Muscle of leg (tissue), 3 donors: ENCODE measurements at regions not wholly inside any gene's neighbourhood (a gene's known extent, or its start where the extent isn't known, plus 50 kb on each side); places are given as distances from the start of the nearest gene placed in this dataset.
A peak's percentile ranks its signal among the peaks of the same experiment; 100 is the strongest.

Source experiments
- DNase-seq: peaks from one replicate; pipeline ENCODE4 v3.0.0; 2013
- H3K27ac ChIP-seq: one replicate; pipeline ENCODE4 v1.5.1; 2013; ENCODE audit warnings: mild to moderate bottlenecking, low read length, control low read depth
- H3K27me3 ChIP-seq: one replicate; pipeline ENCODE4 v1.6.1; 2013; ENCODE audit warnings: low read length; ENCODE audit not compliant: control insufficient read depth, insufficient read depth
- H3K36me3 ChIP-seq: one replicate; pipeline ENCODE4 v1.6.1; 2013; ENCODE audit warnings: low read length; ENCODE audit not compliant: control insufficient read depth, insufficient read depth
- H3K4me1 ChIP-seq: one replicate; pipeline ENCODE4 v1.6.1; 2013; ENCODE audit warnings: low read length; ENCODE audit not compliant: control insufficient read depth, insufficient read depth
- H3K4me3 ChIP-seq: one replicate; pipeline ENCODE4 v1.5.1; 2013; ENCODE audit warnings: low read length, control low read depth
- H3K9me3 ChIP-seq: replicated peaks from 2 replicates; pipeline ENCODE4 v1.6.1; 2013; ENCODE audit warnings: low read depth, low read length; ENCODE audit not compliant: control insufficient read depth
- WGBS: methylation state at CpG from one replicate; pipeline ENCODE4 v1.1.5; 2013; ENCODE audit warnings: missing lambda C conversion rate; ENCODE audit not compliant: insufficient coverage; 5-methylcytosine and 5-hydroxymethylcytosine counted together

- DNase-seq: no peak
- Histone ChIP-seq H3K9me3 (no peaks in the 10 kb centered on the region), H3K4me1 (no peaks in the 10 kb centered on the region), H3K4me3 (no peak overlapping the region), H3K27me3 (peaks cover 3% of the 10 kb centered on the region), H3K27ac (no peak overlapping the region), H3K36me3 (no peaks in the 10 kb centered on the region)
- WGBS: no CpG with 5 or more reads among the region's 1 CpG
Measured at GRCh38 chr2:175439416-175439815, 257.9 kb upstream of the ATP5MC3 start.

- DNase-seq: no peak
- H3K27ac ChIP-seq: no peak overlapping the region
- H3K36me3 ChIP-seq: no peaks in the 10 kb centered on the region
- no peaks in the 10 kb centered on the region for H3K4me1 ChIP-seq
- no peak overlapping the region for H3K4me3 ChIP-seq
- H3K27me3 ChIP-seq: peaks cover 3% of the 10 kb centered on the region
- H3K9me3 ChIP-seq: no peaks in the 10 kb centered on the region
Measured at GRCh38 chr2:175437167-175437566, 255.7 kb upstream of the ATP5MC3 start.

GRCh38 chr2:175436076-175436475 lies 254.6 kb upstream of the ATP5MC3 start:
- Histone ChIP-seq H3K36me3 (no peaks in the 10 kb centered on the region), H3K4me1 (no peaks in the 10 kb centered on the region), H3K27me3 (no peaks in the 10 kb centered on the region), H3K9me3 (no peaks in the 10 kb centered on the region), H3K4me3 (no peak overlapping the region), H3K27ac (no peak overlapping the region)
- no CpG with 5 or more reads among the region's 2 CpGs for WGBS
- no peak for DNase-seq

GRCh38 chr2:175435012-175435411 lies 253.5 kb upstream of the ATP5MC3 start:
- Histone ChIP-seq H3K4me3 (no peak overlapping the region), H3K27me3 (no peaks in the 10 kb centered on the region), H3K27ac (no peak overlapping the region), H3K4me1 (no peaks in the 10 kb centered on the region), H3K36me3 (no peaks in the 10 kb centered on the region), H3K9me3 (no peaks in the 10 kb centered on the region)
- no CpG with 5 or more reads among the region's 1 CpG for WGBS
- no peak for DNase-seq

- whole genome bisulfite sequencing: no CpG with 5 or more reads among the region's 2 CpGs
- Histone ChIP-seq H3K4me1 (no peaks in the 10 kb centered on the region), H3K36me3 (no peaks in the 10 kb centered on the region), H3K27me3 (no peaks in the 10 kb centered on the region), H3K4me3 (no peak overlapping the region), H3K27ac (no peak overlapping the region), H3K9me3 (no peaks in the 10 kb centered on the region)
- DNase-seq: no peak
Measured at GRCh38 chr2:175432793-175433192, 251.3 kb upstream of the ATP5MC3 start.

GRCh38 chr2:175432021-175432420 lies 250.5 kb upstream of the ATP5MC3 start:
- Histone ChIP-seq H3K4me3 (no peak overlapping the region), H3K4me1 (no peaks in the 10 kb centered on the region), H3K36me3 (no peaks in the 10 kb centered on the region), H3K27ac (no peak overlapping the region), H3K9me3 (no peaks in the 10 kb centered on the region), H3K27me3 (no peaks in the 10 kb centered on the region)
- 51% methylated on average over 5 of the region's 5 CpGs for WGBS
- no peak for DNase-seq

GRCh38 chr2:175431101-175431946 lies 249.8 kb upstream of the ATP5MC3 start:
- Histone ChIP-seq H3K4me1 (no peaks in the 10 kb centered on the region), H3K27ac (no peak overlapping the region), H3K9me3 (no peaks in the 10 kb centered on the region), H3K36me3 (no peaks in the 10 kb centered on the region), H3K27me3 (no peaks in the 10 kb centered on the region), H3K4me3 (no peak overlapping the region)
- DNase-seq: no peak
- no CpG with 5 or more reads among the region's 4 CpGs for WGBS

- H3K27ac ChIP-seq: no peak overlapping the region
- WGBS: no CpG with 5 or more reads among the region's 1 CpG
Measured at GRCh38 chr2:175430236-175430635, 248.7 kb upstream of the ATP5MC3 start.

GRCh38 chr2:175418224-175418835 lies 236.8 kb upstream of the ATP5MC3 start:
- no peaks in the 10 kb centered on the region for H3K4me1 ChIP-seq
- H3K4me3 ChIP-seq: no peak overlapping the region
- no peak overlapping the region for H3K27ac ChIP-seq
- no peaks in the 10 kb centered on the region for H3K9me3 ChIP-seq
- H3K27me3 ChIP-seq: no peaks in the 10 kb centered on the region
- WGBS: 20% methylated on average over 2 of the region's 8 CpGs
- no peak for DNase-seq
- H3K36me3 ChIP-seq: no peaks in the 10 kb centered on the region

More at GRCh38 chr2:175430236-175430635, 248.7 kb upstream of the ATP5MC3 start:
- H3K27me3 ChIP-seq: no peaks in the 10 kb centered on the region
- H3K9me3 ChIP-seq: no peaks in the 10 kb centered on the region
- H3K36me3 ChIP-seq: no peaks in the 10 kb centered on the region
- no peak for DNase-seq
- no peaks in the 10 kb centered on the region for H3K4me1 ChIP-seq
- H3K4me3 ChIP-seq: no peak overlapping the region

GRCh38 chr2:175414882-175415487 lies 233.5 kb upstream of the ATP5MC3 start:
- no peaks in the 10 kb centered on the region for H3K27me3 ChIP-seq
- peak; percentile 92 for DNase-seq
- H3K27ac ChIP-seq: no peak overlapping the region
- H3K4me1 ChIP-seq: no peaks in the 10 kb centered on the region
- no peaks in the 10 kb centered on the region for H3K9me3 ChIP-seq
- no peaks in the 10 kb centered on the region for H3K36me3 ChIP-seq
- no CpG with 5 or more reads among the region's 3 CpGs for WGBS
- H3K4me3 ChIP-seq: no peak overlapping the region
